PC-9 (cell line): ENCODE measurements at regions not wholly inside any gene's neighbourhood (a gene's known extent, or its start where the extent isn't known, plus 50 kb on each side); places are given as distances from the start of the nearest gene placed in this dataset.

Source experiments
- BruUV-seq: library from RNA; stranded (reverse); fragments of 400-500 nt; replicated peaks from 2 replicates; lab custom pipeline; 2021; lab: Mats Ljungman, UMichigan
- CTCF ChIA-PET: fragments of 300-600 bp; sonication (Branson Sonifier 250); formaldehyde crosslinking; loops from one replicate; lab custom pipeline; 2022; ENCODE audit warnings: antibody characterized with exemption; lab: Charles Lee
- POLR2A ChIA-PET: fragments of 300-600 bp; sonication (Branson Sonifier 250); formaldehyde crosslinking; loops from one replicate; lab custom pipeline; 2022; ENCODE audit warnings: antibody characterized with exemption; ENCODE audit not compliant: unreplicated experiment; lab: Charles Lee
- DNase-seq, 2 experiments: peaks; one replicate each; pipeline versions ENCODE4 v3.0.0 to v3.0.0-alpha.2; 2015 to 2022; ENCODE audit warnings: mixed read lengths in 1 of 2
- H2AFZ ChIP-seq: fragments of 200-600 bp; sonication (generic); 2 replicates; pipeline ENCODE4 v1.8.1; 2017; ENCODE audit warnings: antibody characterized with exemption
- H3F3A ChIP-seq: fragments of 200-600 bp; sonication (generic); 2 replicates; pipeline ENCODE4 v1.8.1; 2017; ENCODE audit warnings: antibody characterized with exemption, mild to moderate bottlenecking, low read depth; ENCODE audit not compliant: insufficient read depth
- H3K27ac ChIP-seq: fragments of 200-600 bp; sonication (generic); 2 replicates; pipeline ENCODE4 v1.6.1; 2016; ENCODE audit warnings: mixed run types
- H3K27me3 ChIP-seq: fragments of 200-600 bp; sonication (generic); 2 replicates; pipeline ENCODE4 v1.6.1; 2016; ENCODE audit warnings: low read depth, mixed run types; ENCODE audit not compliant: insufficient read depth
- H3K36me3 ChIP-seq: fragments of 200-600 bp; sonication (generic); 2 replicates; pipeline ENCODE4 v1.6.1; 2016; ENCODE audit warnings: low read depth, mixed run types
- H3K4me1 ChIP-seq: fragments of 200-600 bp; sonication (generic); replicated peaks from 2 replicates; pipeline ENCODE4 v1.6.1; 2016; ENCODE audit warnings: mixed run types; ENCODE audit not compliant: insufficient read depth
- H3K4me2 ChIP-seq: fragments of 200-600 bp; sonication (generic); 2 replicates; pipeline ENCODE4 v1.6.1; 2017; ENCODE audit warnings: mixed run types
- H3K4me3 ChIP-seq: fragments of 200-600 bp; sonication (generic); 2 replicates; pipeline ENCODE4 v1.6.1; 2016; ENCODE audit warnings: mixed run types
- H3K79me2 ChIP-seq: fragments of 200-600 bp; sonication (generic); 2 replicates; pipeline ENCODE4 v1.6.1; 2017; ENCODE audit warnings: low read depth, mixed run types
- H3K9me2 ChIP-seq: fragments of 200-600 bp; sonication (generic); 2 replicates; pipeline ENCODE4 v1.8.1; 2017; ENCODE audit warnings: mild to moderate bottlenecking; ENCODE audit not compliant: insufficient read depth
- H3K9me3 ChIP-seq: fragments of 200-600 bp; sonication (generic); 2 replicates; pipeline ENCODE4 v1.8.1; 2016; ENCODE audit warnings: low read depth; ENCODE audit not compliant: insufficient read depth
- H4K20me1 ChIP-seq: fragments of 200-600 bp; sonication (generic); 2 replicates; pipeline ENCODE4 v1.8.1; 2017; ENCODE audit not compliant: insufficient read depth
- CTCF ChIP-seq: fragments of 200-600 bp; sonication (generic); conservative IDR thresholded peaks from 2 replicates; pipeline ENCODE4 v1.6.1; 2017; ENCODE audit warnings: mixed run types, antibody characterized with exemption, mild to moderate bottlenecking, moderate library complexity
- EZH2 ChIP-seq: fragments of 200-600 bp; sonication (generic); IDR thresholded peaks from 2 replicates; pipeline ENCODE4 v1.8.0; 2017; ENCODE audit warnings: antibody characterized with exemption, low read depth
- intact Hi-C: fragments of 100-400 bp; cut with micrococcal nuclease; formaldehyde crosslinking; loops from one replicate; pipeline ENCODE4 v1.10.0; 2022; ENCODE audit not compliant: unreplicated experiment

GRCh38 chr21:23507501-23507900 is 2099.8 kb downstream of the MRPL39 start:
- Histone ChIP-seq H3K27ac (no peak overlapping the region), H2AFZ (no peak overlapping the region), H3F3A (no peaks in the 10 kb centered on the region), H3K36me3 (no peaks in the 10 kb centered on the region), H3K9me3 (no peaks in the 10 kb centered on the region), H3K27me3 (no peaks in the 10 kb centered on the region), H3K4me3 (no peak overlapping the region), H3K79me2 (no peaks in the 10 kb centered on the region), H3K4me2 (no peak overlapping the region), H3K9me2 (no peaks in the 10 kb centered on the region), H4K20me1 (no peaks in the 10 kb centered on the region), H3K4me1 (no peaks in the 10 kb centered on the region)
- DNase-seq: no peak
- BruUV-seq: no TSS peak
- intact Hi-C loops: no loop called here
- TF ChIP-seq CTCF (no peak), EZH2 (no peak)
- ChIA-PET POLR2A (no interaction called here), CTCF (no interaction called here)

- no peaks in the 10 kb centered on the region for H3K36me3 ChIP-seq
- CTCF ChIA-PET: no interaction called here
Observed at GRCh38 chr21:23496729-23497128, 2110.6 kb downstream of the MRPL39 start.

GRCh38 chr21:23488245-23488644 is 2119.0 kb downstream of the MRPL39 start:
- H4K20me1 ChIP-seq: no peaks in the 10 kb centered on the region
- no peaks in the 10 kb centered on the region for H3K27me3 ChIP-seq
- H3K9me2 ChIP-seq: no peaks in the 10 kb centered on the region
- no peaks in the 10 kb centered on the region for H3F3A ChIP-seq
- H3K4me1 ChIP-seq: no peaks in the 10 kb centered on the region
- ChIA-PET POLR2A (interaction anchor here (0.5 kb wide), 1 partner anchor 52 kb away, joined by 4 read pairs; no protein-coding TSS in a partner anchor), CTCF (no interaction called here)
- H3K27ac ChIP-seq: no peak overlapping the region
- intact Hi-C loops: no loop called here
- no TSS peak for BruUV-seq
- DNase-seq: no peak
- H2AFZ ChIP-seq: no peak overlapping the region
- H3K4me2 ChIP-seq: no peak overlapping the region
- H3K9me3 ChIP-seq: no peaks in the 10 kb centered on the region
- H3K79me2 ChIP-seq: no peaks in the 10 kb centered on the region
- no peak overlapping the region for H3K4me3 ChIP-seq
- no peaks in the 10 kb centered on the region for H3K36me3 ChIP-seq
- TF ChIP-seq EZH2: no peak
- TF ChIP-seq CTCF: no peak

More at GRCh38 chr21:23496729-23497128, 2110.6 kb downstream of the MRPL39 start:
- no TSS peak for BruUV-seq
- DNase-seq: no peak
- intact Hi-C loops: no loop called here
- no peaks in the 10 kb centered on the region for H3K27me3 ChIP-seq
- H3K9me2 ChIP-seq: no peaks in the 10 kb centered on the region
- no peak overlapping the region for H3K4me2 ChIP-seq
- no peak overlapping the region for H2AFZ ChIP-seq
- no peak overlapping the region for H3K4me3 ChIP-seq
- no peak for TF ChIP-seq CTCF
- TF ChIP-seq EZH2: no peak
- no peaks in the 10 kb centered on the region for H3K4me1 ChIP-seq
- H3K27ac ChIP-seq: no peak overlapping the region
- no peaks in the 10 kb centered on the region for H4K20me1 ChIP-seq
- POLR2A ChIA-PET: no interaction called here
- no peaks in the 10 kb centered on the region for H3K9me3 ChIP-seq
- no peaks in the 10 kb centered on the region for H3F3A ChIP-seq
- no peaks in the 10 kb centered on the region for H3K79me2 ChIP-seq
